Right cardiac atrium (tissue), 5 donors: ENCODE measurements at regions not wholly inside any gene's neighbourhood (a gene's known extent, or its start where the extent isn't known, plus 50 kb on each side); places are given as distances from the start of the nearest gene placed in this dataset.

ENCODE experiments used
- ATAC-seq, 2 donors: fragments of 200-7000 bp; cut with Tn5 transposase; one replicate each; pipeline versions ENCODE4 v1.8.0 to v1.9.1; 2020; ENCODE audit warnings: moderate library complexity in 2 of 2, mild to moderate bottlenecking in 1 of 2
- DNase-seq, 3 donors: peaks; one replicate each; pipeline ENCODE4 v3.0.0-alpha.2; 2020
- H3K27ac ChIP-seq: one replicate; pipeline ENCODE4 v1.5.1; 2013; ENCODE audit warnings: mild to moderate bottlenecking, low read length, control low read depth, moderate library complexity
- H3K27me3 ChIP-seq: one replicate; pipeline ENCODE4 v1.6.1; 2013; ENCODE audit not compliant: control insufficient read depth, insufficient read depth
- H3K4me1 ChIP-seq: one replicate; pipeline ENCODE4 v1.6.1; 2013; ENCODE audit warnings: low read length; ENCODE audit not compliant: control insufficient read depth, insufficient read depth
- H3K4me3 ChIP-seq: one replicate; pipeline ENCODE4 v1.5.1; 2013; ENCODE audit warnings: low read length, control low read depth
- H3K9me3 ChIP-seq: one replicate; pipeline ENCODE4 v1.6.1; 2013; ENCODE audit warnings: low read length; ENCODE audit not compliant: control insufficient read depth
- WGBS: extraction: QIAGEN DNeasy Blood & Tissue Kit; methylation state at CpG from one replicate; pipeline ENCODE4 v1.1.7; 2013; 5-methylcytosine and 5-hydroxymethylcytosine counted together
- intact Hi-C, 4 donors: fragments of 100-400 bp; cut with DNase I; formaldehyde crosslinking; loops; one replicate each; pipeline versions ENCODE4 v1.11.0 to v1.14.0; 2022 to 2023
- donor health status: healthy with polysubstance abuse.
- donor health status: DM: no; HTN: yes; CAD: no.
- donor health status: DM: no; HTN: no; CAD: no.
- donor health status: DM: no; HTN: yes; CAD: no; lungs with severe emphysema.
- donor health status: DM: yes; HTN: yes; CAD: no.

DNA sequence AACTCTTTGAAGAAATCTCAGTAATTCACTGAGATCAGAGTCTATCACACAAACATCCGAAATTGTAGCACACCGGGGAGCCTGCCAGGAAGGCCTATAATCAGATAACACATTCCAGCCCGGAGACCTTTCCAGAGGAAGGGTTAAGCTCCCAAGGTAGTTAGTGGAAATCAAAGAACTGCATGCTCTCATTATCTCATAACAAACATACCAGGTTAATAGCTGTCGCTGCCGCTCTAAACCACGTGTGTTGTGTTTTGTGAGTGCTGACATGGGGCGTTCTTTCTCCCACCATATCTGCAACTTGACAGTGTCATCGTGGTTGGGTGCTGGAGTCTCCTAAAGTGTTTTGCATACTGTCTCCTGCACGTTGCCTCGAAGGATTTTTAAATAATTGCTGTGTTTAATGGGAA lies 120.7 kb upstream of the CARD11 start:
- Histone ChIP-seq H3K9me3 (no peaks in the 10 kb centered on the region), H3K27ac (no peak overlapping the region), H3K27me3 (no peaks in the 10 kb centered on the region), H3K4me1 (no peaks in the 10 kb centered on the region), H3K4me3 (no peak overlapping the region)
- ATAC-seq (peak; percentile 68 to 79), DNase-seq (peak in 1 of 3 donors; percentile 67)
- WGBS = 18% methylated on average over 10 of the region's 10 CpGs
- intact Hi-C loops = no loop called here

DNA sequence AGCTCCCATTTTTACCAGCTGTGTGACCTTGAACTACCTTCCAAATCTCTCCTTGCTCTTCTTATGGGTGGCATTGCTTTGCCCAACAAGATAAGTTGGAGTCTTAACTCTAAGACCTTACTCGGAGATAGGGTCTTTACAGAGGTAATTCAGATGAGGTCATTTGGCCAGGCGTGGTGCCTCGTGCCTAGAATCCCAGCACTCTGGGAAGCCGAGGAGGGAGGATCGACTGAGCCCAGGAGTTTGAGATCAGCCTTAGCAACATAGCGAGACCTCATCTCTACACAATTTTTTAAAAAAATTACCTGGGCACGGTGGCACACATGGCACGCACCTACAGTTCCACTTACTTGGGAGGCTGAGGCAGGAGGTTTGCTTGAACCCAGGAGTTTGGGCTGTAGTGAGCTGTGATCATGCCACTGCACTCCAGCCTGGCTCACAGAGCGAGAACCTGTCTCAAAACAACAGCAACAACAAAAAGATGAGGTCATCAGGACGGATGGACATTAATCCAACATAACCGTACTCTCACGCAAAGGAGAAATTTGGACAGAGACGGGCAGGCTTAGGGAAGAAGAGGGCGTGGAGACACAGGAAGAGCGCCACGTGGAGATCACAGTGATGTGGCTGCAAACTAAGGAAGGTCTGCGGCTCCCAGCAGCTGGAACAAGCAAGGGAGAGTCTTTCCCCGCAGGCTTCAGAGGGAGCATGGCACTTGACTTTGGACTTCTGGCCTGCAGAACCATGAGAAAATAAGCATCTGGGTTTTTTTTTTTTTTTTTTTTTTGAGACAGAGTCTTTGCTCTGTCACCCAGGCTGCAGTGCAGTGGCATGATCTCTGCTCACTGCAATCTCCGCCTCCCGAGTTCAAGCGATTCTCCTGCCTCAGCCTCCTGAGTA lies 122.3 kb upstream of the CARD11 start:
- intact Hi-C loops = no loop called here
- H3K9me3 ChIP-seq = no peaks in the 10 kb centered on the region
- DNase-seq (no peak), ATAC-seq (no peak)
- 71% methylated on average over 21 of the region's 21 CpGs for WGBS
- H3K27ac ChIP-seq = no peak overlapping the region
- H3K27me3 ChIP-seq = no peaks in the 10 kb centered on the region
- H3K4me3 ChIP-seq = no peak overlapping the region
- H3K4me1 ChIP-seq = no peaks in the 10 kb centered on the region

DNA sequence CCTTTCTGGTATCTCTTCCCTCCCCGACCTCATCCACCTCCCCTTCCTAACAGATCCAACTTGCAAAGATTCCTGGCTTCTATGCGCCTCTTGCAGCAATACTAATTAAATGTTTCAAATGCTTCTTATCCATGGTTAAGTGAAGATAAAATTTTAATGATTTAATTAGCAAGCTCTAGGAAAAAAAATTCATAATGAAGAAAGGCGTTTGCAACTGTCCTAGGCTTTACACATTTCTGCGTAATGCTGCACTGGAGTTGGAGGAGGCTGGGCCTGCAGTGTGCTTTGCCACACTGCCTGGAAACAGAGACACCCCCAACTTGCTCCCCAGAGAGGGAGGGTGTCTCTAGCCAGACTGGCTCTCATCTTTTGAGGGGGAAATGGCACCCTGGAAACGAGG lies 123.9 kb upstream of the CARD11 start:
- H3K9me3 ChIP-seq = no peaks in the 10 kb centered on the region
- DNase-seq = no peak
- H3K27ac ChIP-seq = no peak overlapping the region
- WGBS = 72% methylated on average over 5 of the region's 5 CpGs
- no peak overlapping the region for H3K4me3 ChIP-seq
- ATAC-seq = no peak
- no peaks in the 10 kb centered on the region for H3K4me1 ChIP-seq
- no peaks in the 10 kb centered on the region for H3K27me3 ChIP-seq
- intact Hi-C loops = no loop called here

DNA sequence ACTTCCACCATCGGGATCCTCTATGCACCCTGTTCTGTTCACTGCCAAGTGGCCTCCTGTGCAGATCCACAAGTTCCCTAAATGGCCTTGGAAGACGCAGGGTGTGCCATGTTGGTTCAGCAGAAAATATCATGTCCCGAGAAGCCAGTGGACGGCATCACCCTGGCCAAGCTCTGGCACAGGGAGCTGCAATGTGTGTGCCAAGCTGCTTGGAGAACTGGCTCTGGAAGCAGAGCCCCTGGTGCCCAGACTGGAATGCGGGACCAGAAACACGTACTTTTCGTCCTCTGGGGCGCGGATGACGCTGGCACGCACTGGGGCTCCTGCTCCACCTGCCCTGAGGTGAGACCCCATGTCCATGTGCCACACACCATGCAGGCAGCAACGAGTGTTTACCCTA lies 124.7 kb upstream of the CARD11 start:
- no peaks in the 10 kb centered on the region for H3K9me3 ChIP-seq
- no peak overlapping the region for H3K27ac ChIP-seq
- no peak for DNase-seq
- no peak overlapping the region for H3K4me3 ChIP-seq
- H3K4me1 ChIP-seq = no peaks in the 10 kb centered on the region
- WGBS = 79% methylated on average over 12 of the region's 12 CpGs
- intact Hi-C loops = no loop called here
- ATAC-seq = no peak
- H3K27me3 ChIP-seq = no peaks in the 10 kb centered on the region

DNA sequence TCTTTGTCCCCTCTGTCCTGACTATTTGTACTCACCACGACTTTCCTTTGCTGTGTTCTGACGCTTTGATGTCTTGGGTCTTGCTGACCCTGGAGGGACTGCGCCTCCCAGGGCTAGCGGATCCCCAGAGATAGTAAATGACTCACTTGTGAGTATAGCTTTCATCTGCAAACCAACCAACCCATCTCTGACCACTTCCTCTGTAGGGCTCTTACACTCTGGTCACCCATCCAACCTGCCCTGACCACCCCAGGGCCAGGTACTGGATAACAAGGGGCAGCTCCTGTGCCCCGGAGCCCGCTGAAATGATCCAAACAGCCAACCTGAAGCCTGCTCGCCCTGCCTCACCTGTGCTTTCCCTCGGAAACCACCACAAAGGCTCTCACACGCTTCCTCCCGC lies 125.2 kb upstream of the CARD11 start:
- Histone ChIP-seq H3K9me3 (no peaks in the 10 kb centered on the region), H3K27me3 (no peaks in the 10 kb centered on the region), H3K4me3 (no peak overlapping the region), H3K4me1 (no peaks in the 10 kb centered on the region), H3K27ac (no peak overlapping the region)
- ATAC-seq (no peak), DNase-seq (no peak)
- intact Hi-C loops = no loop called here
- 88% methylated on average over 10 of the region's 10 CpGs for WGBS

DNA sequence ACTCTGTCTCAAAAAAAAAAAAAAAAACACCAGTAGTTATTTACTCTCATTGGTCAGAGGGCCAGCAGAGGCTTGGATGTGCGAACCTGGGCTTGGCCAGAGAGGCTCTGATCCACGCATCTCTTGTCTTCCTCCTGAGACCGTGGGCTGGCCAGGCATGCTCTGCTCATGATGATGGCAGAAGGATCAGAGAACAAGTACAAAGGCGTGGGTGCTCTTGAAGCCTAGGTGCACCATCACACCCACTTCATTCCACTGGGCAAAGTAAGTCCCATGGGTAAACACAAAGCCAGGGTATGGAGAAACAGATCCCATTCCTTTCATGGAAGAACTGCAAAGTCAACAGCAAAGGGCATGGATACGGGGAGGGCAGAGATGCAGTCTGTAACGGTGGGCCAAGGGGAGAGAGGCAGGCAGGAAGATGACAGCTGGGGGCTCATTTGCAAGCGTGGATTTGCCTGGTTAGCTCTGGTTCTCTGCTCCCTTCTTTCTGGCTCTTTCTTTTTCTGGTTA lies 128.2 kb upstream of the SDK1 start:
- Histone ChIP-seq H3K4me3 (no peak overlapping the region), H3K4me1 (no peaks in the 10 kb centered on the region), H3K27me3 (no peaks in the 10 kb centered on the region), H3K27ac (no peak overlapping the region), H3K9me3 (no peaks in the 10 kb centered on the region)
- DNase-seq (no peak), ATAC-seq (no peak)
- intact Hi-C loops = no loop called here
- WGBS = 86% methylated on average over 7 of the region's 7 CpGs

DNA sequence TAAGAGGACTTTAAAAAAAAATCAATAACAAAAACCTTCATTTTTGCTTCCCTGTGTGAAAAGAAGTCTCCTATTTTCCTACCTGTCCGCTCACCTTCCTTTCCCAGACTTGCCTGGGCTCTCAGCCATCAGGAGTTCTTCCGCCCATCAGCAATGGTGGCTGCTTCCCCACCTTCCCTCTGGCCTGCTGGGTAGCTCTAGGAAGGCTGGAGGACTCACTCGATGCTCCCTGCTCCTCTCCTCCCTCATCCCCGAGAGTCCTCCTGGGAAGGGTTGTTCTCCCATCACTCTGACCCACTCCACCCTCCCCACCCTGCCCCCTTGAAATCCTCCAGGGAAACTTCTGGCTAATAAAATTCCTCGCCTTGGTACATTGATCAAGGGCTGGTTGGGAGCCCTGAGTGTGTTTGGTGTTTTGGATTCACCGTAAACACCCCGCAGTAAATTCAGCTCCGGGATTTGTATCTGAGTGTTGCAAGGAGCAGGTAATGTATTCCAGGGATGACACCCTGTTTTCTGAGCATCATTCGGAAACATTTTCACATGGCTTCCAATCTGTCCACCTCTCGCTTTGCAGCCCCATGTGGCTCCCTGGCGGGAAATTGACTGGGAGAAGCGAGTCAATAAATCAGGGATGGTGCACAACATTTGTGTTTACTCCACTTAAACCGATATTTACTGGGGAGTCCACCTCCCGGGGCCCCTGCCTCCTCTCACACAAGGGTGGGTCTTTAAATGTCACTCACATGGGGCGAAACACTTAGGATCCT lies 126.4 kb upstream of the SDK1 start:
- intact Hi-C loops = no loop called here

DNA sequence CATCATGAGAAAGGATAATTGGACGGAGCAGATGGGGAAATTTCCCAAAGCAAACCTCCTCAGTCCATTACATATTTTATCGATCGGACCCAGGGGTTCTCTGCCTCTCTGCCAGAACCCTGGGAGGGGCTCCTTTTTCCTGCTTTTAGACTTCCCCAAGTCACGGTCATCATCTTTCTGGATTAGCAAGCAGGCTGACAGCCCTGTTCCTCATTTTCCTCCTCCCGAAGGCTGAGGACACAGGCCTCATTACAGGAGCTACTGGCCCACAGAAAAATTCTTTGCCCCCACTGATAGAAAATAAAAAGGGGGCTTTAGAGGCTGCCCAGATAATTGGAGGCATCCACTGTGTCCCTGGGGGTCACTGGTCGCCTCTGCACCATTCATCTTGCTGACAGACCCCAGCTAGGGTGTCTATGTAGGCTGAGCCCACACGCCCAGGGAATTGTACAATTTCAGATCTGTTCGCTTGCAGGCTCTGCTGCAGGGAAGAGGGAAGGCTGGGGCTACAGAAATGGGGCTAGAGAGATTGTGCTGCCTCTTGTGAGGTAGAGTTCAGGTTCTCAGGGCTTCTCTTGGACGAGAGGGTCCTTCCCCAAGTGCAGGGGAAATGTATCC lies 125.7 kb upstream of the SDK1 start:
- no peak for DNase-seq
- WGBS = 76% methylated on average over 9 of the region's 9 CpGs
- Histone ChIP-seq H3K9me3 (no peaks in the 10 kb centered on the region), H3K4me3 (no peak overlapping the region), H3K27ac (no peak overlapping the region), H3K4me1 (no peaks in the 10 kb centered on the region), H3K27me3 (no peaks in the 10 kb centered on the region)
- intact Hi-C loops = no loop called here
- ATAC-seq = no peak

More for the DNA sequence above, 126.4 kb upstream of the SDK1 start:
- WGBS = 89% methylated on average over 15 of the region's 15 CpGs
- Histone ChIP-seq H3K9me3 (no peaks in the 10 kb centered on the region), H3K27me3 (no peaks in the 10 kb centered on the region), H3K4me1 (no peaks in the 10 kb centered on the region), H3K4me3 (no peak overlapping the region), H3K27ac (no peak overlapping the region)
- ATAC-seq = no peak
- no peak for DNase-seq

DNA sequence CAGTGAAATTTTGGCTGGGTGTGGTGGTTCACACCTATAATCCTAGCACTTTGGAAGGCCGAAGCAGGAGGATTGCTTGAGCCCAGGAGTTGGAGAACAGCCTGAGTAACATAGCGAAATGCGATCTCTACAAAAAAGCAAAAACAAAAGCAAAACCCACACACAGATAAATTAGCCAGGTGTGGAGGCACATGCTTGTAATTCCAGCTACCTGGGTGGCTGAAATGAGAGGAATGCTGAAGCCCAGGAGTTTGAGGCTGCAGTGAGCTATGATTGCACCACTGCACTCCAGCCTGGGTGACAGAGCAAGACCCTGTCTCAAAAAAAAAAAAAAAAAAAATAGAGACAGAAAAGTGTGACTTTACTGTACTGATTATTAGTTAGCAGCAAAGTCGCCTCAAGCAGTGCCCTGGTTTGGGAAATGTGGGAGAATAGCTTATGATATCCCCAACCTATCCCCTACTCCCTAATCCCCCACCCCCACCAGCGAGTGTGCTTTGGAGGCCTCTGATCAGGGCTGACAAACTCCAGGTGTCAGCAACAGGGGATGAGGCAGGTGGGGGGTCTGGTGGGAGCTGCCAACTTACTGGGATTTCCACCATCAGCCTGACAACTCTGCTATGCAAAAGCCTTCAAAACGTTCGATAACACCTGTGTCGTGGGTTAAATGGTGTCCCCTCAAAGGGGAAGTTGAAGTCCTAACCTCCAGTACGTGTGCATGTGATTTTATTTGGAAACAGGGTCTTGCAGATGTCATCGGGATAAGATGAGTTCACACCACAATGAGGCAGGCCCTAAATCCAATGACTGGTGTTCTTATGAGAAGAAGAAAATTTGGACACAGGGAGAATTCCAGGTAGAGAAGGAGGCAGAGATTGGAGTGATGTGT lies 124.7 kb upstream of the SDK1 start:
- no peaks in the 10 kb centered on the region for H3K27me3 ChIP-seq
- no peaks in the 10 kb centered on the region for H3K9me3 ChIP-seq
- no peak for ATAC-seq
- 76% methylated on average over 10 of the region's 10 CpGs for WGBS
- intact Hi-C loops = no loop called here
- H3K4me3 ChIP-seq = no peak overlapping the region
- H3K4me1 ChIP-seq = no peaks in the 10 kb centered on the region
- H3K27ac ChIP-seq = no peak overlapping the region
- no peak for DNase-seq

DNA sequence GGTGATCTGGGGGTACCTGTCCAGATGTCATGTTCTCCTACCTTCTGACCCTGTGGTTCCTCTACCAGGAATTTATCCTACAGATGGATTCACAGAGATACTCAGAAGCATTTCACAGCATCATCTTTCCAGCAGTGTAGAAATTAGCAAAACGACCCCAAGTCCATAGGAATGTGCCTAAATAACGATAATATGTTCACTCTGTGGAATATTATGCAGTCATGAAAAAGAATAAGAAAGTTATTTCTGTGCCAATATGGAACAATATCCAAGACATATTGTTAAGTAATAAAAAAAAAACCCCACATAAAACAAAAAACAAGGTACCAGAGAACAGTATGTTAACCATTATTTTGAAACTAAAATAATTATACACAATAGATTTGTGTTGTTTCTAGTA lies 123.8 kb upstream of the SDK1 start:
- Histone ChIP-seq H3K4me3 (no peak overlapping the region), H3K4me1 (no peaks in the 10 kb centered on the region), H3K9me3 (no peaks in the 10 kb centered on the region), H3K27me3 (no peaks in the 10 kb centered on the region), H3K27ac (no peak overlapping the region)
- DNase-seq = no peak
- ATAC-seq = no peak
- intact Hi-C loops = no loop called here
- 79% methylated on average over 2 of the region's 2 CpGs for WGBS
